Nucleus accumbens (tissue), 56 donors: ENCODE measurements at regions not wholly inside any gene's neighbourhood (a gene's known extent, or its start where the extent isn't known, plus 50 kb on each side); places are given as distances from the start of the nearest gene placed in this dataset.
"Not testable (repeated sequence)": the region's sequence is repeated elsewhere in the genome, so short reads cannot be mapped to it uniquely, and the experiment has no call there.

Experiments used
- DNase-seq, 56 donors: peaks; one replicate each; lab custom pipeline; 2025; lab: John Stamatoyannopoulos, UW

DNA sequence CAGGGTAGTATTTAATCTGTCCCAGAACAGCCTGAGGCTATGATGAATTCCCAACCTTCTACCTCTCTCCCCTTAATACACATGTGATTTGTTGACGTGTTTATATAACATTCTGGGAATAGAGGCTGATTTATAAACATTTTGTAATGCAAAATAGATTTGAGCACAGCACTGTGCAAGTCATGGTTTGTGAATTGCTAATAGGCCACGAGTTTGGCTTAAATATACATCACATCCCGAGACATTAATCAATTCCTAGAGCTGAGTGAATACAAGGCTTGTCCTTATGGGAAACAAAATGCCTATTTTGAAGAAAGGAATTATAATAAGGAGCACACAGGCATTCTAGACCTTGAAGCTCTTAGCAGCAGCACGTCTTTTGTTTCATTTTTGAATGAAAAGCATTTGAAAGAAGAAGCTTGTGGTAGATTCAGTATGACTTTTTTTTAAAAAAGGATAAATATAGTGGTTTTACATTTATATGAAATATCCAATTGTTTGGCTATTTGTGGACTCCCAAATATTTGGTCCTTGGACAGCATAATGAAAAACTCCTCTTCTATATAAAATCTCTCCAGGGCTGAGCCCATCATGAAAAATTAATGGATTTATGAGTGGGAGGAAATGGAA lies 116.4 kb downstream of the SLC17A6 start:
- DNase-seq: no peak

DNA sequence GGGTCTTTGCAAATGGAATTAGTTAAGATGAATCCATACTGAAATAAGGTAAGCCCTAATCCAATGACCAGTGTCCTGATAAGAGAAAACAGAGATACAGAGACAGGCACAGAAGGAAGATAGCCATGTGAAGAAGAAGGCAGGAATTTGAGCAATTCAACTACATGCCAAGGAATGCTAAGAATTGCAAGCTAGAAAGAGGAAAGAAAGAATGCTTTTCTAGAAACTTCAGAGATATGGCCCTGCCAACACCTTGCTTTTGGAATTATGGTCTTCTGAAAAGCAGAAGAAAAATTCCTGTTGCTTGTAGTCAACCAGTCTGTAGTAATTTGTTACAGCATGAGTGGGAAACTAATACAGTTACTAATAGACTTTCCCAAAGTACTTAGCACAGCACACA lies 111.3 kb downstream of the SLC17A6 start:
- no peak for DNase-seq

DNA sequence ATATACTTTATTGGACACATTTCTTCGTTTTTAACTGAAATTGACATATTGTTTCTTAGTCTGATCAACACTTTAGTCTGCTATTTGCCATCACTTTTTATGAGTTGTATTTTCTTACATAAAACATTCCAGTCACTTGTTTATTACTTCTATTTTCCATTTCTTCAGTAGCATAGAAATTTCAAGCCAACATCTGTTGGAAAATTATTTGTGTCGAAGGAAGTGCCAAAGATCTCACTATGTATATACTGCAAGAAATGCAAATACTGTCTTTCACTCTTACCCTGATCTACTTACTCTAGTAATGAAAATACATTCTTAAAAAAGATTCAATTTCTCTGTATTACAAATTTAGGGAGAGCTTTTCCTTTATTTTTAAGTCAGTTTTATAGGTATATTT lies 105.9 kb downstream of the SLC17A6 start:
- DNase-seq: no peak

- DNase-seq: no peak
Observed at GRCh38 chr11:22441831-22442230, 103.7 kb downstream of the SLC17A6 start.

DNA sequence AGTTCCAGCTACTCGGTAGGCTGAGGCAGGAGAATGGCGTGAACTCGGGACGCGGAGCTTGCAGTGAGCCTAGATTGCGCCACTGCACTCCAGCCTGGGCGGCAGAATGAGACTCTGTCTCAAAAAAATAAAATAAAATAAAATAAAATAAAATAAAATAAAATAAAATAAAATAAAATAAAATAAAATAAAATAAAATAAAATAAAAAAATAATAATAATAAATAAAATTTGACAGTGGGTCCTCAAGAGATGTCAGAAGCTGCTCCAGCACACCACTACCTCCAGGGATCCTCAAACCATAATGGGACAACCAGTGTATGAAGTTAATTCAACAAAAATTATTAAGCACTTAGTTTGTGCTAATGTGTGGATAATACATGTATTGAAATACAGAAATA lies 97.4 kb downstream of the SLC17A6 start:
- not testable (repeated sequence) for DNase-seq

GRCh38 chr11:22433517-22433916 lies 95.3 kb downstream of the SLC17A6 start:
- no peak for DNase-seq

DNA sequence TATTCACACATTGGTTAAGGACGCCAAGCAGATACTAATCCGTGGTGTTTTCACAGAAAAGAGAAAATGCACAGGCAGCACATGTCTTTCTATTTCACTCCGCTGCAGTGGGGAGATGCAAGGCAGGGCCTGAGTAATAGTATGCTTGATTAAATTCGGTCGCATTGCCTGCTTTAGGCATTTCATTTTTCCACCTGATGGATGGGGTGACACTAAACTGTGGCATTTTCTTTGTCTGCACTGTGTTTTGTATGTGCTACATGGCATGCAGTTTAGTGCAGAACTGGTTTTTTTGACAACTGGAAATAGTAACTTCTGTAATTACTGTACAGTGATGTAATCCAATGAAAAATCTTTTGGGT lies 94.9 kb downstream of the SLC17A6 start:
- DNase-seq: peak in 6 of 56 donors; percentile 15 to 59 (median 46)

DNA sequence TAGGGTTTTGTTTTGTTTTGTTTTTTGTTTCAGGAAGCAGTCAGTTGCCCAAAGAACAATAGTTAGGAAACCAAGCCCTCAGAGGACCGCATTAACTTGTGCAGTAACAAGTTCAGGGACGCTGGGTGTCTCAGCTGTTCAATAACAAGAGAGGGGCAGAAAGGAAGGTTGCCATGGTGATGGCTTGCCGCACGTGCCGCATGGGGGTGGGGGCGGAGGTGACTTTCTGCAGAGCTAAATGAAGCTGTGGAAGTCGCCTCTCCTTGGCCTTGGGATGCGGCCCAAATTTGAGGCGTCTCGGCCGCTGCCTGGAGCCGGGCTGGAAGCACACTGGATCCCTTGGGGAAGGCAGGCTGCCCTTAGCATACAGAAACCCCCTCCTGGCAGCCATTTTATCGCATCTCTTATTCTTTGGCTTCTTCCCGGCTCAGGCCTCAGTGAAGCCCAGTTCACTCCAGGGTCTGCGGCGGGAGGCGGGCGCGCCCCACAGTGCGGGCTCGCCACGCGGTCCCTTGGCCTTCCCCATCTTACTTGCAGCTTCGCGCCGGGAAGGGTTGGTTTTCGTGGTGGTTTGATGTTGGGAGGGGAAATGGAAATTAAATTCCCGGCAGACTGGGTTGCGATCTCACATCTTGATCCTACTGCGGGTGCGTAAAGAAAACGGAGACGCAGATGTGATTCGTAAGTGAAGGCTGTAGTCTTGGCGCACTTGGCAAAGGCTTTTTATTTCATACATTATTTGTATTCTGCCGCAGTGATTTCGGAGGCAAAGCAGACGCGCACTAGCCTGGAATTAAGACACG lies 94.3 kb downstream of the SLC17A6 start:
- peak in 49 of 56 donors; percentile 1 to 84 (median 54) for DNase-seq

- DNase-seq: no peak
Observed at GRCh38 chr11:22431106-22431505, 92.9 kb downstream of the SLC17A6 start.

DNA sequence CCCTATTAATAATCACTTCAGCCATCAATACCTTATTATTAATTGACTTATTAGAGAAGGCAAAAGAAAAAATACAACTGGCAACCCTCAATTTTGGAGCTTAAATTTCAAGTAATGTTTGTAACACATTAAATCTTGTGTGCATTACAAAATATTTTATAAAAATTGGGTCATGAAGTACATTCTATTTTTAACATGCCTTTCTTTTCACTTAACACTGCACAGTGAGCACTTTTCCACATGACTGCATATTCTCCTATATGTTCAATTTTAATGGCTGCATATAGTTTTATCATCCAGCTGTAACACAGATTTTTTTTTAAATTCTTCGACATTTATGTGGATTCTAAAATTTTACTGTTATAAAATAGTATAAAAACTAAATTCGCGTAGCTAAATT lies 92.5 kb downstream of the SLC17A6 start:
- DNase-seq: no peak

GRCh38 chr11:22430141-22430541 lies 92.0 kb downstream of the SLC17A6 start:
- no peak for DNase-seq
